ENCODE measurements at regions not wholly inside any gene's neighbourhood (a gene's known extent, or its start where the extent isn't known, plus 50 kb on each side); places are given as distances from the start of the nearest gene placed in this dataset.

GRCh38 chr13:50449465-50449864 is 394.0 kb downstream of the DLEU7 start:
- TF ChIP-seq CTCF (IDR thresholded peaks at IDR 0.05; ENCODE audit: insufficient read depth, low read length, poor library complexity, severe bottlenecking), result no peak
- no peak for TF ChIP-seq EZH2phosphoT487 (conservative IDR thresholded peaks at IDR 0.05; ENCODE audit: low read length)

Data from SU-DHL-6 (cell line).